ENCODE measurements at regions not wholly inside any gene's neighbourhood (a gene's known extent, or its start where the extent isn't known, plus 50 kb on each side); places are given as distances from the start of the nearest gene placed in this dataset.
"Not testable (repeated sequence)": the region's sequence is repeated elsewhere in the genome, so short reads cannot be mapped to it uniquely, and the experiment has no call there.

DNA sequence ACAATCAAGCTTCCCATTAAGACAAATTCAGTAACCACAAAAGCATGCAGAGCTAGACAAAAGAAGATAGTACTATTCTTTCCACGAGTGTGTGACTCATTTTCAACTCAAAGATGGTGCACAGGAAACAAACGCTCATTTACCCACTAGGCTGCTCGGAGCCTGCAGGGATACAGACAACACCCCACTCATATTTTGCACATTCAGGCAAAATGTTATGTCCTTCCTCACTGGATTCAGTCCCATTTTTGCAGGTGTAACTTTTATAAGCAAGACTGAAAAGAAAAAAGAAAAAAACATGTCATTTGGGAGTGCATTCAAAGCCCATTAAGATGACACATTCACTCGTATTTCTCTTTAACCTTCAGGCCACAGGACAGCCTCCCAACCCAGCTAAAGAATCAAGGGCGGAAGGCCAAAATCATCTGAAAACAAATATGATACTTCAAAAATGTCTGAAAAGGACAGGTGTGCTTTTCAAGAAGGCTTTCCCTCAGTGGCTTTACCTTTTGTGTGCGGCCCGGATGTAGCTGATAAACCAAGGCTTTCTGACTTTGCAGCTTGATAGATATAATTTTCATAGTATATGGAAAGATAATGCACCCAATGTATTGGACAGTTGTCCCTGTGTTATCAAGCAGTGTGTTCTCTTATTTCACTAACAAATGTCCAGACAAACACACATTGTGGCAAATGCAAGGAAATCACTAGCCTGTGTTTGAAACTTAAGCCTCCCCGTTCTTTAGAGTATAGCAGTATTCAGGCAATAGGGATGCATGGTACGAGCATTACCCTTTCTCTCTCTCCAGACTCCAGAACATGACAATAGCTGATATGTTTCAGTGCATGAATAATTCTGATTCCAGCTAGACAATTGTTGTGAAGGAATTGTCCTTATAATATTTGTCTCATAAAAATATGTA is 147.8 kb upstream of the KRR1 start:
- no peak for DNase-seq (ENCODE audit: insufficient read length, low spot score)
- no peak for FAIRE-seq

DNA sequence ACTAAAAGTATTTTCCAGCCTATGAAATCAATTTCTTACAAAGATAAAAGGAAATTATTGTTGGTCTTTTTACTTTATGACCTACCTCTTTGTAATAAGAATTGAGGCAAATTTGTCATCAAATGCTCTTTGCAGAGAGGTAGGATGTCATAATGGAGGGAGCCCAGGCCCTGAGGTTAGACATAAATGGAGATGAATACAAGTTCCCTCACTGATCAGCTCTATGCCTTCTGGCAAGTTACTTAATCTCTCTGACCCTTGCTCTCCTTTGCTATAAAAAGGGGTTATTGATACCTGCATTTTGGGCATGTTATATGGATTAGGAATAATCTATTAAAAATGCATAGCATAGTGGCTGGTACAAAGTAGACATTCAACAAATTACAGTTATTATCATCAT is 146.9 kb upstream of the KRR1 start:
- DNase-seq (ENCODE audit: insufficient read length, low spot score), result no peak
- no peak for FAIRE-seq

DNA sequence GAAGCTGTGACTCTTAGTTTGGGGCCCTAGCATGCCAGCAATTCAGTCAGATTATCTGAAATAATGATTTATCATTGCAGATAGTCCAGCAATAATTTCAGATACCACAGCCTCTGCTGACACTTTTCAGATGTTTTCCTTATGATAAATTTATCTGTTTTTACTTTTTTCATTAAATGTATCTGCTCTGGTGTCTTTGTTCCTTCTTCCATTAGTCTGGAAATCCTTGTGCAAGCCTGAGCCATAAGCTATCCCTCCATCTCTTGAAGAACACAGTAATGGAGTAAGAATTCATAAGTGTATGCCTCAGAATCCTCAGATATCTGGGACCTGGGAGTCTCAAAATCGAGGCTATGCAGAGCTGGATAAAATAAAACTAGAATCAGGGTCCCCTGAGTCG is 146.4 kb upstream of the KRR1 start:
- FAIRE-seq (no peak), DNase-seq (ENCODE audit: insufficient read length, low spot score) (no peak)

DNA sequence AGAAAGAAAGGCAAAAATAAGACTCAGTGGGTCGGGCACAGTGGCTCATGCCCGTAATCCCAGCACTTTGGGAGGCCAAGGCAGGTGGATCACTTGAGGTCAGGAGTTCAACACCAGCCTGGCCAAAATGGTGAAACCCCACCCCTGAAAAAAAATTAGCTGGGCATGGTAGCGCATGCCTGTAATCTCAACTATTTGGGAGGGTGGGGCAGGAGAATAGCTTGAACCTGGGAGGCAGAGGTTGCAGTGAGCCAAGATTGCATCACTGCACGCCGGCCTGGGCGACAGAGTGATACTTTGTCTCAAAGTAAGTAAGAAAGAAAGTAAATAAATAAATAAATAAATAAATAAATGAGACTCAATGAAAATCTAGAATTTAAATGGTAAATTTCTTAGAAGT is 145.9 kb upstream of the KRR1 start:
- not testable (repeated sequence) for FAIRE-seq; DNase-seq (ENCODE audit: insufficient read length, low spot score)

DNA sequence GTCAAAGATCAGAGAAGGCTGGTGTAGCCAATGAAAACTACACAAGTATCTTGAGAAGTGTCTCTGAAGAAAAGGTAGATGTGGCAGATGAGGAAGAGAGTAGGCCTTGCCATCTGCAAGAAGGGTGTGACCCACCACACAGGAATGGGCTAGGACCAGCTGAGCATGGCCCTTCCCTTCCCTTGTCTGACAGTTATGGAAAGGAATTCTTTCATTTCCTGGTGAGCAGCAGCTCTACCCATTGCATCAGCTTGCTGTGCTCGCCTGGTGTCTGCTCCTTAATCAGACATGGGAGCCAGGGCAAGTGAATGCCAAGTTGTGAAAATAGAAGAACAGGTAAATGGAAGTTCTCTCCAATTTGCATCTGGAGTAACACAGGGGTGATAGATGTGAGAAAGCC is 145.2 kb upstream of the KRR1 start:
- FAIRE-seq (no peak), DNase-seq (ENCODE audit: insufficient read length, low spot score) (no peak)

DNA sequence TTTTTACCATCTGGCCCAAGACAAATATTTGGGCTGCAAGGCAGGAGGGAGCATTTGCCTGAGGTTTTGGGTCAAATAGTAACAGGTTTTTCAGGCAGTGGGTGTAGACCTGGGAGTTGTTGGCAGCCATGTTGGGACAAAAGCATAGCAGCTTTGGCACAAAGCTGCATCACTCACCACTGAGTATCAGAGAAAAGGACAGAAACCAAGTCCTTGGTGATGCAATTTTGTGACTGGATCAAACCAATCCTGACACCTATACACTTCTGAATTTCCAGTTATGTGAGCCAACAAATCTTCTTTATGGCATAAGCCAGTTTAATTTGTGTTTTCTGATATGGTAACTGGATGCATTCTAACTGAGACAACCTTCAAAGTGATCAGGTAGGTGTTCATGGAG is 144.8 kb upstream of the KRR1 start:
- no peak for DNase-seq (ENCODE audit: insufficient read length, low spot score)
- no peak for FAIRE-seq

DNA sequence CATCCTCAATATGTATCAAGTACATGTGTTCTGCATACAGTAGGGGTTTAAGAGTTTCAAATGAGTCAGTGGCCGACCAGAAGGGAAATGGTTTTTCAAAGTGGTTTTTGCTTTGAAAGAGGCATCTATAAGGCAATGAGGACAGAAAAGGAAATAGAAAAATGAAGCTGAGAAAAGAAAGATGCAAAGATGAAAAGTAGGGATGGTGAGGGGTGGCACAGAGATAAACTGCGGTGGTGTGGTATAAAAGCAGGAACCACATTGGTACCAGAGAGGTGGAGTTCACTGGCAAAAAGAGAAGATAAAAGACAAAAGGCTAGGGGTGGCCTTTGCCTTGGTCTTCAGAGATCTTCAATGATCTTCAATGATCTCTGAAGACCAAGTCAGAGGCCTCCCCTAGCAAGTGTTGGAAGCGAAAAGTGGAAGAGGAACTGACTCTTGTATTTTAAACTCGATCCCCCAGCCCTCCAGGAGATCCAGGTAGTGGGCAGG is 144.0 kb upstream of the KRR1 start:
- DNase-seq (ENCODE audit: insufficient read length, low spot score) (no peak), FAIRE-seq (no peak)

DNA sequence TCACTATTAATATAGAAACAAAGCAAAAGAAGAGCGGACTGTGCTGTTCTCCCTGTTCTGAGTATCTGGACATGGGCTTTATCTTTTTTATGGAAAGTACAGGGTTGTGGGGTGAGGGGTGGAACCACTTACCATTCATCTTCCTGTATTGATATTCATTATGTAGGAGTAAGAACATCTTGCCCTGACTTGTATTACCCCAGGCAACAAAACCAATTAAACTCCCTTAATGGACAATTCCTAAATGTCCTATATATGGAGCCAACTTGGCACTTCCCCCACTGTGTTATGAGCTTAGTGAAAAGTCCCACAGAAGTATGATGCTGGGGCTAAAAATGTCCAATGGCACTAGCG is 139.9 kb upstream of the KRR1 start:
- FAIRE-seq (no peak), DNase-seq (ENCODE audit: insufficient read length, low spot score) (no peak)

DNA sequence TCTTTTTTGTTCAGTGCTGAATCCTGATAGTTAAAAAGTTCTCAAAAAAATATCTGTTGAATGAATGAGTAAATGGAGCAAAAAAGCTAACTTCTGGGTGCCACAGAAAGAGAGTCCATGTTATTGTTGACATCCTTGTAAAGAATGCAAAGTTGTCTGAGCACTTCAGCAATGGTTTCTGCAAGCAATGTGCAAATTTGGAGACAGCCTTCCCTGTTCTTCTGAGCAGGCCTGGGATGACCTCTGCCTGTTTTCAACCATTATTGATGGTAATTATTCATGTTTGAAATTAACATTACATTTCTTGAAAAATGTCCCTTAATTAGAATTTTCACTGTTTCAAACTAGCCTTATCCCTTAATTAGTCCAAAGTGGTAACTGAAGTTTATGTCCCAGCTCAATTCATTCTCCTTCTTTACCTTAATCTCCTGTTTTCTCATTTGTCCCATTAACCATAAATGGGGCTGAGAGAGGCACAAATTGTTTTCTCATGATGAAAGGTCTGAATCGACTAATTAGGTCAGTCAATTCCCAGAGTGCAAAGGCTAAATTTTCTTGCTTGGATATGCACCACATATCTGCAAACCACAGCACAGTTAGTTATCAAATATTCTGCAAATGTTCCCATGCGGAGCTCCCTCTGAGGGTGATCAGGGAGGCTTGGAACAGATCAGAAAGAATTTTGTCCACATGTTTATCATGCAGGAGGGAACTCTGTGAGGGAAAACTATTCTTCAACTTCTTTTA is 139.4 kb upstream of the KRR1 start:
- DNase-seq (ENCODE audit: insufficient read length, low spot score), result no peak
- FAIRE-seq, result no peak

DNA sequence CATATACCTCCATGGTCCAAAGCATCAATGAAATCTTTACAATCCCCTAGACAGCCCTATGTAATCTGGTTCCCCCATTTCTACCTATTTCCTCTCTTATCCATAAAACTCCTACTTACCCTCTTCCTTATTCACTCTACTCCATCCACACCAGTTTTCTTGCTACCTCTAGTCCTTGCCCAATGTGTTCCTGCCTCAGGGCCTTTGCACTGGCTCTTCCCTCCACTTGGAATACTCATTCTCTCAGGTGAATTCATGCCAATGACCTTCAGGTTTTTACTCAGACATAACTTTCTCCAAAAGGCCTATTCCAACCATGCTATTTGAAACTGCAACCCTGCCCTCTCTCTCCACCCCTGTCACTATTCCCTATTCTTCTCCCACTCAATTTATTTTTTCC is 138.7 kb upstream of the KRR1 start:
- no peak for FAIRE-seq

DNA sequence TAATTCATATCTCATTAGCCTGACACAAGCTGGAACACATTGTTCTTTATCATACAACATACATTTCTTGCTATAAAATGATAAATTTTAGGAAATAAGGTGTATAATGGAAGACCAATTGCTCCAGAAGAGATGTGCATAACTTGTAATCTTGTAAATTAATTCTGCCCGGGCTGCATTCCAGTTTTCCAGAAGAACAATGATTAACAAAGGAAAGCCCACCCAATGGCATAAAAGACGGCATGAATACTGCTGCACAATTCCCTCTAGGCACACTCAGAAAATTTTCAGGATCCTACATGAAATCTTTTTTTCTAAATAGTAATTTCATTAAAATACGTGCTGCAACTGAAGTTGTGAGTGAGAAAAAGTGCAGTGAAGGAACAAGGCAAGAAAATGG is 137.4 kb upstream of the KRR1 start:
- FAIRE-seq (no peak), DNase-seq (ENCODE audit: insufficient read length, low spot score) (no peak)

More for the DNA sequence above, 138.7 kb upstream of the KRR1 start:
- no peak for DNase-seq (ENCODE audit: insufficient read length, low spot score)

DNA sequence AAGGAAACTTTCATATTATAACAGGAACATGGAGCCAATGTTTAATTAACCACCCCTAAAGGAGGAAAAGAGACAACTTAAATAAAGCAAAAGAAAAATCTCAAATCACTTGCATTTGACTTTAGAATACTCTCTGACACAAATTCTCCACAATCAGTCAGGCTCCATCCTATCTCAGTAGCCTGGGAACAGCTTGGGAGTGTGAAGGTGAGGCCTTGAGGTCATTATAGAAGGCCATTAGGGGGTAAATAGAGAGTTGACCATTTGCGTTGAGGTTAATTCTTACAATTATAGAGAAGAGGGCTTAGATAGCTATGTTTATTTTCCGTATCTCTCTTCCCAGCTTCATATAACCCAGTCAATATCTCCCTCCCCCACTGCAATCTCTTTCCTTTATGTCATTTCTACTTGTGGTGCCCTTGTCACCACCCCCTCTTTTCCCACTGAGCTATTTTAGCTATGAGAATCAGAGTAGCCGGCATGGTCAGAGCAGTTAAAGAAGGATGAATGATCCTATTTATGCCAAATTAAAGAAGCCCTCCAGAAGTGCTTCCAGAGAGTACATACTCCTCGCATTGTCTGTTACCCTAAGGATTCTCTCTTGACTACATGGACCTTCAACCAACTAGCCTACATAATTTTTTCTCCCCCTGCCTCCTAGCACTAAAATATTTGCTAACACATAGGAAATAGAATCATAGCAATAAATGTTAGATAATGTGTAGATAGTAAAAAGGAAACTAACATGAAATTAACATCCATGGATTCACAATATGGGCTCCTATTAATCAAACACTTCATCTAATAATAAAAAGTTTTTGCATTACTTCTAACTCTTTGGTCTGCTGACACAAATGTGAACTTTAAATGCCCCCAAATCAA is 135.2 kb upstream of the KRR1 start:
- FAIRE-seq, result no peak
- DNase-seq (ENCODE audit: insufficient read length, low spot score), result no peak

DNA sequence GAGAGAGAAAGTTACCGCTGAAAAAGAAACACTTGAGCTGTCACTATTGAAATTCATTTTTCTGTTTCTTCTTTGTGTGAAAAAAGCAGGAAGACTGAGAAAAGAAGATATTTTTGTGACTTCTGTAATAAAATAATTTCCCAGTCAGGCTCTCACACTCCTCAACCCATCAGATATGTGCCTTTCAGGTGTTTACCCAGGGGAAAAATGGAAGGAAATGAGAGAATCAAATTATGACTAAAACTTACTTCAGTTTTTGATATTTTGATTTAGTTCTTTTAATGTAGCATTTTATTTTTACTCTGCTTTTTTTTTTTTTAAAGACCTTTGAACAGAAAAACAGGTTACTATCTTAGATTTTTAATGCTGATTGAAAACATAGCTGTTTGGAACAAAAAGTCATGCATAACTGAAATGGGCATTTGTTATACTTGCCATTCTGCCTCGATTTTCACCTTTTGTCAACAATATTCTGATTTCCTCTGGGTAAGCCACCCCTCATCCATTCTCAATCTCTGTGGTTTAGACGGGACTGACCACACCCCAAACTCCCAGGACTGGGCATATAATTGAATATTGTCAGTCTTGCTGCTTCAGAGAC is 133.2 kb upstream of the KRR1 start:
- no peak for DNase-seq (ENCODE audit: insufficient read length, low spot score)
- no peak for FAIRE-seq

DNA sequence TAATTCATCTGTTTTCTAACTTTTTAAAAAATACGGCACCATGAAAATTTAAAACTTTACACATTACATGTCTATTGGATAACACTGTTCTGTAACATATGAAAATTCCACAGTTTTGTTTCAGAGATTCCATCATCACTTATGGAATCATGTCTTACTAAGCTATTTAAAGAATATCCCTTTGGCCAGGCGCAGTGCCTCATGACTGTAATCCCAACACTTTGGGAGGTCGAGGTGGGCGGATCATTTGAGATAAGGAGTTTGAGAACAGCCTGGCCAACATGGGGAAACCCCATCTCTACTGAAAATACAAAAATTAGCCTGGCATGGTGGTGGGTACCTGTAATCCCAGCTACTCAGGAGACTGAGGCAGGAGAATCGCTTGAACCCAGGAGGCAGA is 131.7 kb upstream of the KRR1 start:
- DNase-seq (ENCODE audit: insufficient read length, low spot score); FAIRE-seq: not testable (repeated sequence)

DNA sequence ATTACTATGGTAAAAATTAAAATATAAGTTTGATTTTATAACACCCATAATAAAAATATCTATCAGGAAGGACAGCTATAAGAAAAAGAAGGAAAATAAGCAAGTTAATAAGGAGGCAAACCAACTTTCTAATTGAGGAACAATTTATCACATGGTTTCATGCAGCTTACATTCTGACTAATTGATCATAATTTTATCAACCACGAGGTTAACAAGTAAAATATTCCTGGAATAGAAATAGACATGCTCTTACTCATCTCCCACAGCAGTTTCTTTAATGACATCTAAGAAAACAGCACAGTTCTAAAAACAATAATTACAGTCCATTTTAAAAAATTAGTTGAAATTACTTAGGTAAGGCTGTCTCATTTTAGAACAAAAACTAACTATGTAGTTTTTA is 130.8 kb upstream of the KRR1 start:
- peak; percentile 81 for FAIRE-seq
- DNase-seq (ENCODE audit: insufficient read length, low spot score), result no peak

DNA sequence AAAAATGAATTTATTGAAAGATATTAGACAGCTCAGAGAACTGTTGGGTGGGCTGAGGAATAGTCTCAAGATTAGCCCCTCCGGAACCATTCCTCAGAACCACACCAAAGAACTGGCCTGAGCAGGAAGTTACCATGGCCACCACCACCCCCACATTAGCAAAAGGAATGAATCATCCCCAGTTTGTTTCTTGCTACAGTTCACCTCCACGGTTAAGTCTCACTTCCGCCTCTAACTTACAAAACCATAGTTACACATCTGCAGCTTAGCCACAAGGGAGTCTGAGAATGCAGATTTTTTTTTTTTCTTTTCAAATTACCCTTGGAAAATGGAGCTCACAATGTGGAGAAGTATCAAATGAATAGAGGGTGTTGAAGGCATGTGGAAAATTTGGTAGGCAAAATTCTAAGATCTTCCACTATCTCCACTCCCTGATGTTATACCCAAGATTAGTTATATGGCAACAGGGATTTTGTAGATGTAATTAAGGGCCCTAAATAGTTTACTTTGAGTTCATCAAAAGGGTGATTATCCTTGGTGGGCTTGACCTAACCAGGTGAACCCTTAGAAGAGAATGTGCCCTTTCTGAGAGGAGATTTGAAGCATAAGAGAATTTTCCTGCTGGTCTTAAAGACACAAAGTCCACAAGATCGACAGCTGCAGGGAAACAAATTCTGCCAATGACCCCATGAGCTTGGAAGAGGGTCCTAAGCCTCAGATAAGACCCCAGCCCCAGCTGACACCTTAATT is 129.8 kb upstream of the KRR1 start:
- DNase-seq (ENCODE audit: insufficient read length, low spot score) (peak; percentile 33), FAIRE-seq (peak; percentile 99)

DNA sequence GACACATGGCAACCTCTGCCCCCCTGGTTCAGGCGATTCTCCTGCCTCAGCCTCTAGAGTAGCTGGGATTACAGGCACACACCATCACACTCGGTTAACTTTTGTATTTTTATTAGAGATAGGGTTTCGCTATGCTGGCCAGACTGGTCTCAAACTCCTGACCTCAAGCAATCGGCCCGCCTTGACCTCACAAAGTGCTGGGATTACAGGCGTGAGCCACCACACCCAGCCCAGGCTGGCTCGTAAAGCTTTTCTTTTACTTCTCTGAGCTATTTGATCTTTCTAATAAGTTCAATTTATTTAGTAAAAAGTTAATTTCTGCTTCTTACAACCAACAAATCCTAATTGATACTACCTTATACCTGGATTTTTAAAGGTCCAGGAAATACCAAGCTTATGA is 127.4 kb upstream of the KRR1 start:
- FAIRE-seq (no peak), DNase-seq (ENCODE audit: insufficient read length, low spot score) (no peak)

DNA sequence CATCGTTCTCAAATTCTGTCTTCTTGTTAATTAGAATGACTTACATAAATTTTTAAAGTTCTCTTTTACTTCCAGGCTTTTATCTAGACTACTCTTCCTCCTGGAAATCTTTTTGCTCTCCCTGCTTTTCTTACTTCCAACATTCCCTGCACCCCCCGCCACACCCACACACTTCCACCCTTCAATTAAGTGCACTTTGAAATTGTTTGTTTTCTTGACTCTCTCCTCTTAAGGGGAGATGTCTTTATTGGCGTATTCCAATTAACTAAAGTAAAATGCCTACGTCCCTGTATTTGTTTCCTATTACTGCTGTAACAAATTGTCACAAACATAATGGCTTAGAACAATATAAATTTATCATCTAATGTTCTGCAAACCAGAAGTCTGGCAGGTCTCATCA is 125.2 kb upstream of the KRR1 start:
- DNase-seq (ENCODE audit: insufficient read length, low spot score), result no peak
- FAIRE-seq, result no peak

DNA sequence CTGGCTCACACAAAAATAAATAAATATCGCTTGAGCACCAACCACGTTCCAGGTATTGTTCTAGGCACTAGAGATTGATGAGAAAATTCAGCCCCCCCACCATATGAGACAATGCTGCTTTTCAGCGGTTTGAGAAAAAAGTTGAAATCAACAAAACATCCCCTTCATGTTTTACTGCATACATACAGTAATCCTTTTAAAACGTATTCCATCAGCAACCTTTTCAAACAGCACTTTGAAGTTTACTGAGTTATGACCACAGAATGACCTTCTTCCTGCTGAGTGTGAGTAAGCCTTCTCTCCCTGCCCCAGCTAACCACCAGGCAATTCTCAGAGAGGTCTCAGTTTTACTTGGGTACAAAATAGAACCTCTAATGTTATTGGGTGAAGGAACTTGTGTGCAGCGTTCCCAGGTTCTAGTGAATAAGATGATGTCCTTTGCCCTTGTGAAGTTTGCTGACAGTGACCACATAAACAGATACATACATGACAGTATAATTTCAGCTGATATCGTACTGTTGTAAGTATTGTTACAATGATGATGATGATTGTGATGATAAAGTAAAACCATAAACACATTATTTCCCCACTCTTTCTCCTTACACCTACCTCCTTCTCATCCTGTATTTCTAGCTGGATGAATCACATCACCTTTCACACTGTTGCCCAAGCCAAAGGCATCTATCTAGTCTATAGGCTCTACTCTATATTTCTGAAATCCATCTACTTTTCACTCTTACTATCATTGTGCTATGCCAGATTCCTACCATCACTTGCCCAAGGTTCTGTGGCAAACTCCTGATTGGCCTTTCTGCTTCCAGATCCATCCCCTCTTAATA is 124.4 kb upstream of the KRR1 start:
- FAIRE-seq (no peak), DNase-seq (ENCODE audit: insufficient read length, low spot score) (no peak)
